Non-pigmented ciliary epithelial cell (primary cell): ENCODE measurements at regions not wholly inside any gene's neighbourhood (a gene's known extent, or its start where the extent isn't known, plus 50 kb on each side); places are given as distances from the start of the nearest gene placed in this dataset.
"Not testable (repeated sequence)": the region's sequence is repeated elsewhere in the genome, so short reads cannot be mapped to it uniquely, and the experiment has no call there.

ENCODE experiments used
- DNase-seq: peaks from one replicate; pipeline ENCODE4 v3.0.0-alpha.2; 2010; ENCODE audit warnings: low read depth

- DNase-seq = not testable (repeated sequence)
Observed at GRCh38 chr15:84360902-84361301, 125.3 kb downstream of the GOLGA6L4 start.

GRCh38 chr15:84384421-84384820 is 148.8 kb downstream of the GOLGA6L4 start:
- not testable (repeated sequence) for DNase-seq

GRCh38 chr15:84387086-84387485 is 151.5 kb downstream of the GOLGA6L4 start:
- DNase-seq = no peak

GRCh38 chr15:84388201-84388600 is 152.6 kb downstream of the GOLGA6L4 start:
- DNase-seq = not testable (repeated sequence)

DNA sequence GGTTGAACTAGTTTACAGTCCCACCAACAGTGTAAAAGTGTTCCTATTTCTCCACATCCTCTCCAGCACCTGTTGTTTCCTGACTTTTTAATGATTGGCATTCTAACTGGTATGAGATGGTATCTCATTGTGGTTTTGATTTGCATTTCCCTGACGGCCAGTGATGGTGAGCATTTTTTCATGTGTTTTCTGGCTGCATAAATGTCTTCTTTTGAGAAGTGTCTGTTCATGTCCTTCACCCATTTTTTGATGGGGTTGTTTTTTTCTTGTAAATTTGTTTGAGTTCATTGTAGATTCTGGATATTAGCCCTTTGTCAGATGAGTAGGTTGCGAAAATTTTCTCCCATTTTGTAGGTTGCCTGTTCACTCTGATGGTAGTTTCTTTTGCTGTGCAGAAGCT is 153.1 kb downstream of the GOLGA6L4 start:
- DNase-seq = not testable (repeated sequence)

GRCh38 chr15:84390324-84390723 is 154.8 kb downstream of the GOLGA6L4 start:
- not testable (repeated sequence) for DNase-seq

DNA sequence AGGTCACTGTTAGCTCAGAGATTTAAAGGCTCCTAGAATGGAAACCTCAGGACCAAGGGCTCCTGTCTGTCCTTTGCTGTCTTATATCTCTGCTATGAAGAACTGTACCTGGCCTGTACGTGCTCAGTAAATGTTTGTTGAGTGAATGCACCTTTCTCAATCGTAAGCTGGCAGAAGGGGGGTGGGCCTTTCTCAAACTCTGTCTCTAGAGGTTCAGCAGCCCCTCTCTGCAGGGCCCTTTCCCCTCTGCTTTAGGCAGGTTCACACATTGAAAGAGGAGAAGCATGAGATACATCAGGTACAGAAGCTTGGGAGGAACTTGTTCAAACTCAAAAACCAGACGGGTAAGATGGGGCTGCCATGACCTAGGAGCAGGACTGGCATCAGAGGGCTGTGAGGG is 155.6 kb downstream of the GOLGA6L4 start:
- no peak for DNase-seq

DNA sequence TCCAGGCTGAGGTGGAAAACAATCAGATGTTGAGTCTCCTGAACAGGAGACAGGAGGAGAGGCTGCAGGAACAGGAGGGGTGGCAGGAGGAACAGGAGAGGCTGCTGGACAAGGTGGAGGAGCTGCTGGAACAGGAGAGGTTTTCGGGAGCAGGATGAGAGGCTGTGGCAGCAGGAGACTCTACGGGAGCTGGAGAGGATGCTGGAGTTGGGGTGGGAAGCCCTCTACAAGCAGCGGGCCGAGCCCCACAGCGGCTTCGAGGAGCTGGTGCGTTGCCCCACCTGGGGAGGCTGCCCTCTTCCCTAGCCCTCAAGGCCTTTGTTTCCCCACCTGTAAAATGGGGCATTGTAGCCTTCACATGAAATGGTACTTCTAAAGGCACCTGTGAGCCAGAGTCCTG is 156.4 kb downstream of the GOLGA6L4 start:
- DNase-seq = not testable (repeated sequence)

DNA sequence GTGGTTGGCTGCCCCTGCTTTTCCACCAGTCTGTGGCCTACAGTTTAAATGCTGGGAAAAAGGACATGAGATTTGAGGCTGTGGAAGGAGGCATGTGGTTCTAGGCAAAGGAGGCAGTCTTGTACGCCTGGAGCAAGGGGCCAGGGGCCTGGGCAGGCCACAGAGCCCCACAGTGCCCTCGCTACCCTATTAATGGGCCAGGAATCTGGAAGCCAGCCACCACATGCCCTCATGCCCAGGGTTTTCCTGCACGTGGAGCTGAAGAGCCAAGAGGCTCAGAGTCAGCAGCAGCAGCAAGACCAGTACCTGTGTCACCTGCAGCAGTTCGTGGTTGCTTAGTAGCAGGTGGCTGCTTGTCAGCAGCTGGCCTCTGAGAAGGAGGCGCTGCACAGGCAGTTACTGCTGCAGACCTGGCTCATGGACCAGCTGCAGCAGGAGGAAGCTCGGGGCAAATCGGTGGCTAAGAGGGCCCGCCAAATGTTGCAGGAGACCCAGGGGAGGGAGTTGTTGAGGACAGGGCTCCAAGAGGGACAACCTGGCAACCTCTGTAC is 157.9 kb downstream of the GOLGA6L4 start:
- DNase-seq = not testable (repeated sequence)

GRCh38 chr15:84393966-84394365 is 158.4 kb downstream of the GOLGA6L4 start:
- DNase-seq = not testable (repeated sequence)

GRCh38 chr15:84395384-84395783 is 159.8 kb downstream of the GOLGA6L4 start:
- not testable (repeated sequence) for DNase-seq

DNA sequence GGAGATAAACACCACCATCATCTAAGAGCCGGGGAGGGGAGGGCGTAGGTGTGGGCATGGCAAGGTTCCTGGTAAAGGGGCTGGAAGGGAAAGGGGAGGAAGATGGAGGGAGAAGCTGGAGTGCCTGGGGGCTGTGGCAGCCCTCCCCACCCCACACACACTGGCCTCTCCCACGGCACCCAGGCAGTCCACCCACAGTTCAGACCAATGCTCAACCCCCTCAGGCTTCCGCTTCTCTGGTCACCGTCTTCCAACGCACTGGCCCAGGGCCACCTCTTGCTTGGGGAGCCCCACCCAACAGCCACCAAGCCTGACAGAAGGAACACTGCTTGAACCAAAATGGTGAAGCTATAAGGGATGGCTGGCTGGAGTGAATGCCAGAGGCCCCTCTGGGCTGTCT is 160.3 kb downstream of the GOLGA6L4 start:
- DNase-seq = not testable (repeated sequence)

DNA sequence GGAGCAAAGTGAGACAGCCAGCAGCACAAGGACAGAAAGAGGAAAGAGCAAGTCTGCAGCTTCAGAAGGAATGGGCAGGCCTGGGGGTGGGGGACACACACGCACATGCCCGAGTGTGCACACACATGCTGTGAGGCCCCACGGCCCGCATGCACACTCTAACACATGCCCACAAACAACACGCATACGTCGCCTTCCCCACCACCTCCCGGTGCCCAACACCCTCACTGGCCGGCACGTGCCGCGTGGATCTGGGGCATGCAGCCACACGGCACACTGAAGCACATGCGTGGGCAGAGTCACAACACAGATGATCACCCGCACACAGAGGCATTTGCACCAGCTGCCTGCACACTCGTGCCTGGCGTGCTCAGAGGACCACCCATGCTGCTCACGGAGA is 161.5 kb downstream of the GOLGA6L4 start:
- DNase-seq = not testable (repeated sequence)

- not testable (repeated sequence) for DNase-seq
Observed at GRCh38 chr15:84398087-84398486, 162.5 kb downstream of the GOLGA6L4 start.

- no peak for DNase-seq
Observed at GRCh38 chr15:84398763-84399701, 163.5 kb downstream of the GOLGA6L4 start.

GRCh38 chr15:84400017-84400740 is 164.6 kb downstream of the GOLGA6L4 start:
- no peak for DNase-seq

DNA sequence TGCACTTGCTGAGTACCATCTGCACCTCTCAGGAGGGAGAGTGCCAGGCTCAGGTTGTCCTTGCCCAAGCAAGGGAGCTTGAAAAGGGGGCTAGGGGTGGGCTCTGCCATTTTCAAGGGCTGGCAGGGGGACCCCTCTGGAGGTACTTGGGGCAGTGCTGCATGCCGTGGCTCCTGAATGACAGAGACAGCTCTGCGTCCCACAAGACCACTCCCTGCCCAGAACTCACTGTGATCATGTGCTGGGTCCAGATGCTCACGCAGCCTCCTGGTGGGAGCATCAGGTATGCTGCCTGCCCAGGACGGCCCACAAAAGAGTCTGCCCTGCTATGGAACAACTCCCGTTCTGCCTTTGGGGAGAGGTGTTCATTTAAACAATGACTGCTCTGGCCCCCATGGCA is 165.2 kb downstream of the GOLGA6L4 start:
- DNase-seq = no peak

DNA sequence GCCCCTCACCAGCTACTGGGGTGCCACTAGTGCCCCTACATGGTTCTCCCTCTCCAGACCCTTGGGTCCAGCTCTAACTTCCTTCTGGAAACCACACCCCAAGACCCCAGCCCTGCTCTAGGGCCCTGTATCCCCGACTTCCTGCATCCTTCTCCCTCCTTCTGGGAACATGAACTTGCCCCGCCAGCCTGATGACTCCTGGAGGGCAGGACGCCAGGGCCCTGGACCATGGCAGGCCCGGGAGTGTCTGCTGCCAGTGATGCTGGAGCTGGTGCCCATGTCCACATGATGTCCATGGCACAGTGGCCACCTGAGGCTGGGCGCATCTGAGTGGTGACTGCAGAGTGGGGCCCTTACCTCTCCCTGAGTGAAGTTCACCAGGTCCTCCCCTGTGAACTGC is 165.9 kb downstream of the GOLGA6L4 start:
- DNase-seq = not testable (repeated sequence)

DNA sequence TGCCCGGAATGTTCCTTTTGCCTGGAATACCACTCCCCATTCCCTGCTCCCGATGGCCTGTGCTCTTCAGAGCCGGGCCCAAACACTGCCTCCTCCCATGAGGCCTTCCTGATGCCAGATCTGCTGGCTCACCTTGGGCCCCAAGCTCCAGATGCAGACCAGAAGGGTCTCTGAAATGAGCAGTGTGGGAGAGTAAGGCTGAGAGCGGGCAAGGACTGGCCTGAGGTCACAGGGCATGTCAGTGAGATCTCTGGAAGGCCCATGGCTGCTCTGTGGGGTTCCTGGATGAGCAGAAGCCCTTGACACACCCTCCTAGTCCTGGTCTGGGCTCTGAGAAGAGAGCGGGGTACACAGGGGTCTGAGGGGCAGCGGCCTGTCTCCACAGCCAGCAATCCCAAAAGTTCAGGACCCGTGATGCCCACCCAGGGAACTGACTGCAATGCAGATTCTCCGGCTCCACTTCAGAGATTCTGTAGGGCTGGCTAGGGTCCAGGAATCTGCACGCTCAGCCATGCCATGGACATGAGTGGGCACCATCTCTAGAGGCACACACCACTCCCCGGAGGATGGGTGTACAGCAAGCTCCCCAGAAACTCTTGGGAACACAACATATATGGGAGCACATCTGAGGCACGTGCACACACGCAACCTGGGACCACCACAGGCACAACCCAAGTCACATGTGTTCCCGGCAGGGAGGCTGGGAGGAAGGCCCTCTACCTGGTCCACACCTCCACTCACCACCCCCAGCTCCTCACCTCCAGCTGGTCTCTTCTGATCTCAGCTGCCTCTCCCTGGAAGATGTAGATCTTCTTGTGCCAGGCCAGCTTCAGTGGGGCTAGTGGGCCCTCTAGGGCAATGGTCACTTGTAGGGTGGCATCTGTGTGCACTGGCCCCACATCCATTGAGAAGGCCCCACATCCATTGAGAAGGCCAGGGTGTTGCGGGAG is 166.6 kb downstream of the GOLGA6L4 start:
- DNase-seq = not testable (repeated sequence)

GRCh38 chr15:84402856-84403608 is 167.5 kb downstream of the GOLGA6L4 start:
- DNase-seq = no peak

DNA sequence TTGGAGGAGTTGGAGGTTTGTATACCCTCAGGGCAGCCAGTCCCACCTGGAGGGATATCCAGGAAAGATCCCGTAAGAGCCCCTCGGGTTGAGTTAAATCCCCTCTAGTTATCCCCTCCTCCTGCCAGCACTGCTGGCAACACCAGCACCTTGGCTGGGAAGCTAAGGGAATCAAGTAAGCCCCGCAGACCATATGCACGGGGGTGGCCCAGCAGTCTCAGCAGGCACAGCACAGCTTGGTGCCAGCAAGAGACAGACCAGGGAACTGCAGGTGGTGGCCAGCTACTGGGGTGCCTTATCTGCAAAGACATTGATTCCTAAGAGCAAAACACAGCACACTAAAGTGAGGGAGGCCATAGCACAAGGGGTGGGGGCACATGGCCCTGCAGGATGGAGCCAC is 173.8 kb downstream of the GOLGA6L4 start:
- not testable (repeated sequence) for DNase-seq
